Ascending aorta (tissue), 2 donors: ENCODE measurements at regions not wholly inside any gene's neighbourhood (a gene's known extent, or its start where the extent isn't known, plus 50 kb on each side); places are given as distances from the start of the nearest gene placed in this dataset.

ENCODE experiments used
- DNase-seq, 2 donors: peaks; one replicate each; pipeline ENCODE4 v3.0.0-alpha.2; 2019; ENCODE audit warnings: low spot score in 2 of 2
- H3K27ac ChIP-seq, 2 donors: fragments of 200-600 bp; sonication (generic); one replicate each; pipeline ENCODE4 v1.5.1; 2016 to 2017; ENCODE audit warnings: mild to moderate bottlenecking in 1 of 2
- H3K27me3 ChIP-seq: fragments of 200-600 bp; sonication (generic); one replicate; pipeline ENCODE4 v1.5.1; 2017
- H3K36me3 ChIP-seq, 2 donors: fragments of 200-600 bp; sonication (generic); one replicate each; pipeline ENCODE4 v1.5.1; 2016
- H3K4me1 ChIP-seq, 2 donors: fragments of 200-600 bp; sonication (generic); one replicate each; pipeline ENCODE4 v1.5.1; 2016 to 2017; ENCODE audit warnings: mild to moderate bottlenecking in 1 of 2
- H3K4me3 ChIP-seq, 2 donors: fragments of 200-600 bp; sonication (generic); one replicate each; pipeline ENCODE4 v1.5.1; 2016 to 2017; ENCODE audit warnings: mild to moderate bottlenecking in 1 of 2
- H3K9me3 ChIP-seq, 2 donors: fragments of 200-600 bp; sonication (generic); one replicate each; pipeline ENCODE4 v1.5.1; 2016
- CTCF ChIP-seq, 3 experiments: fragments of 200-600 bp in 2 of 3; fragments of 450-650 bp in 1 of 3; sonication (generic) in 2 of 3; IDR thresholded peaks; one replicate each; pipeline ENCODE4 v1.5.1; 2016 to 2019; ENCODE audit warnings: antibody characterized with exemption in 3 of 3, mild to moderate bottlenecking in 1 of 3, moderate library complexity in 1 of 3
- intact Hi-C: fragments of 100-400 bp; cut with DNase I; formaldehyde crosslinking; loops from one replicate; pipeline ENCODE4 v1.15.1; 2023

DNA sequence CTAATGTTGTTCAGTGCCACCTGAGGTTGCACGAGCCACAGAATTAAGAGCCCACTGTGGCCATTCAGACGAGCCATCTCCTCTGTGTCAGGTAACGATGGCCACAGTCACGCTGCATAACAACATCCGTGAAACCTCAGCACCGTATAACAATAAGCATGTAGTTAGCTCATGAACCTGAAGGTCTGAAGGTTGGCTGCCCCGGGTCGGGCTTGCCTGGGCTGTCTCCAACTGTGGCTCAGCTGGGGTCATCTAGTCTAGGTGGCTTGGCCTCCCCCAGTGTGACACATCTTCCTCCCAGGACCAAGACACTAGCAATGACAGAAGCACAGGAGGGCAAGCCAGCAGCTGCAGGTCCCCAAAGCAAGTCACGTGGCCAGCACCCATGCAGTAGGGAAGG, 258.0 kb downstream of the GLI2 start:
- no peaks in the 10 kb centered on the region for H3K9me3 ChIP-seq
- no peaks in the 10 kb centered on the region for H3K4me1 ChIP-seq
- no peak overlapping the region for H3K27ac ChIP-seq
- intact Hi-C loops = no loop called here
- H3K27me3 ChIP-seq = no peaks in the 10 kb centered on the region
- DNase-seq = no peak
- no peak for TF ChIP-seq CTCF (IDR thresholded peaks at IDR 0.05)
- H3K36me3 ChIP-seq = peaks cover 2 to 22% of the 10 kb centered on the region in 2 donors
- H3K4me3 ChIP-seq = no peak overlapping the region

GRCh38 chr2:120994301-120994995, 258.8 kb downstream of the GLI2 start:
- TF ChIP-seq CTCF (IDR thresholded peaks at IDR 0.05) = no peak
- no peaks in the 10 kb centered on the region for H3K27me3 ChIP-seq
- peaks cover 2 to 15% of the 10 kb centered on the region in 2 donors for H3K36me3 ChIP-seq
- H3K9me3 ChIP-seq = no peaks in the 10 kb centered on the region
- no peak for DNase-seq
- H3K4me3 ChIP-seq = no peak overlapping the region
- H3K27ac ChIP-seq = no peak overlapping the region
- intact Hi-C loops = no loop called here
- H3K4me1 ChIP-seq = no peaks in the 10 kb centered on the region

DNA sequence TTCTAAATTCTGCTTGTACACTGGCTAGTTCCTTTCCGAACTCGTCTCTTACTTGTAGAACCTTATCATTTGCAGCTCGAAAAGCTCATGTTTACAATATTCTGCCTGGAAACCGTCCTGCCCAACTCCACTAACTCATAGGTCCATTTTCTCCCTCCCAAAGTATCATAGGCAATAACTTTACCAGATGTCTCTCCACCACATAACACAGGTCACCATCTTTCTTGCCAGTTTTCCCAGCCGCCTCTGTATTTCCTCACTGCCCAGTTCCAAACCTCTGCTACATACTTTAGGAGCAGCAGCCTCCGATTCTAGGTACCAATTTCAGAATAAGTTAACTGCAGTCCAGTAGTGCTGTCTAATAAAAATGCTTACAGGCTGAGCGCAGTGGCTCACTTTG, 259.5 kb downstream of the GLI2 start:
- intact Hi-C loops = no loop called here
- peaks cover 2 to 8% of the 10 kb centered on the region in 2 donors for H3K36me3 ChIP-seq
- H3K4me3 ChIP-seq = no peak overlapping the region
- no peaks in the 10 kb centered on the region for H3K4me1 ChIP-seq
- no peak overlapping the region for H3K27ac ChIP-seq
- no peaks in the 10 kb centered on the region for H3K9me3 ChIP-seq
- H3K27me3 ChIP-seq = no peaks in the 10 kb centered on the region
- TF ChIP-seq CTCF (IDR thresholded peaks at IDR 0.05) = no peak
- no peak for DNase-seq

GRCh38 chr2:120995656-120996190, 260.1 kb downstream of the GLI2 start:
- Histone ChIP-seq H3K4me3 (no peak overlapping the region), H3K36me3 (peaks cover 0 to 2% of the 10 kb centered on the region in 2 donors), H3K4me1 (no peaks in the 10 kb centered on the region), H3K9me3 (no peaks in the 10 kb centered on the region), H3K27me3 (no peaks in the 10 kb centered on the region), H3K27ac (no peak overlapping the region)
- intact Hi-C loops = no loop called here
- DNase-seq = no peak
- no peak for TF ChIP-seq CTCF (IDR thresholded peaks at IDR 0.05)

GRCh38 chr2:120999377-121000097, 263.9 kb downstream of the GLI2 start:
- H3K36me3 ChIP-seq = no peaks in the 10 kb centered on the region
- no peak for TF ChIP-seq CTCF (IDR thresholded peaks at IDR 0.05)
- intact Hi-C loops = no loop called here
- H3K27ac ChIP-seq = peak overlapping the region in 1 of 2 donors; percentile 24
- H3K4me1 ChIP-seq = no peaks in the 10 kb centered on the region
- H3K4me3 ChIP-seq = no peak overlapping the region
- no peaks in the 10 kb centered on the region for H3K9me3 ChIP-seq
- no peak for DNase-seq
- no peaks in the 10 kb centered on the region for H3K27me3 ChIP-seq
